ENCODE measurements at regions not wholly inside any gene's neighbourhood (a gene's known extent, or its start where the extent isn't known, plus 50 kb on each side); places are given as distances from the start of the nearest gene placed in this dataset.

DNA sequence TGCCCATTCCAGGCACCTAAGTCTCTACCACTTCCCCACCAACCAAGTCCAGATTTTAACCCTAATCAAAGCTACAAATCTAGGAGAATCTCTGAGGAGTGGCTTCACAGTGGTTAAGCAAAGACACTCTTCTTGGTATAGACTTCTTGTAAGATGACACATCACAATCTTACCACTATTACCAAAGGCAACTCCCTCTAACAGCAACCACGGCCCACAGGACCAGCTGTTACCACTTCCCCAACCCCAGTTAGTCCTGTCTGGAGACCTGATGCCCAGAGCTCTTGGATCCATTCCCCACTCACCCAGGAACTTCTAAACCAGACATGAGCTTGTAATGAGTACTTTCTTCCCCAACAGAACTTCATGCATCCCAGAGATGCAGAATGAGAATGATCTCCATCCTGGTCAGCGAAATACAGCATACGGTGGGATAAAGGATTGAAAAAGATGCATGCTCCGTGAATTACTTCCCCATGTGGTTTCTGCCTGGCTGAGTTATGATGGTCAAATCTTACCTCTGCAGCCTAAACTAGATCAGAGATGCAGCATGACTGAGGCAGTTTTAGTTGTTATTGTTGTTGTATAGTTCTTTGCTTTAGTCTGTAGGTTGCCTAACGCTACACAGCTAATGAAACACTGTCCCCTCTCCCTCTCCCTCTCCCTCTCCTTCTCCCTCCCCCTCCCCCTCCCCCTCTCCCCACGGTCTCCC is 87.7 kb upstream of the FOXN3 start:
- ChIA-PET POLR2A (interaction anchor here (0.8 kb wide), 1 partner anchor 74 kb away, joined by 3 read pairs; no protein-coding TSS in a partner anchor), CTCF (no interaction called here)
- intact Hi-C loops (cut with micrococcal nuclease) = loop anchor here (5.0 kb wide), 1 partner anchor 113 kb away; no protein-coding TSS in a partner anchor
- no peaks in the 10 kb centered on the region for H3K27me3 Mint-ChIP-seq (ENCODE audit: insufficient read depth, unreplicated experiment)
- no peak for DNase-seq (ENCODE audit: unreplicated experiment)
- peaks cover 27% of the 10 kb centered on the region for H3K4me1 Mint-ChIP-seq (ENCODE audit: insufficient read depth, unreplicated experiment)
- BruUV-seq (replicated peaks) = no TSS peak
- no peaks in the 10 kb centered on the region for H3K9me3 Mint-ChIP-seq (ENCODE audit: unreplicated experiment)
- peak overlapping the region; percentile 75 for H3K27ac Mint-ChIP-seq (ENCODE audit: low read depth, unreplicated experiment)
- H3K36me3 Mint-ChIP-seq (ENCODE audit: insufficient read depth, unreplicated experiment) = no peaks in the 10 kb centered on the region
- H3K4me3 Mint-ChIP-seq (ENCODE audit: unreplicated experiment) = no peak overlapping the region
- TF ChIP-seq, protein P1, sequence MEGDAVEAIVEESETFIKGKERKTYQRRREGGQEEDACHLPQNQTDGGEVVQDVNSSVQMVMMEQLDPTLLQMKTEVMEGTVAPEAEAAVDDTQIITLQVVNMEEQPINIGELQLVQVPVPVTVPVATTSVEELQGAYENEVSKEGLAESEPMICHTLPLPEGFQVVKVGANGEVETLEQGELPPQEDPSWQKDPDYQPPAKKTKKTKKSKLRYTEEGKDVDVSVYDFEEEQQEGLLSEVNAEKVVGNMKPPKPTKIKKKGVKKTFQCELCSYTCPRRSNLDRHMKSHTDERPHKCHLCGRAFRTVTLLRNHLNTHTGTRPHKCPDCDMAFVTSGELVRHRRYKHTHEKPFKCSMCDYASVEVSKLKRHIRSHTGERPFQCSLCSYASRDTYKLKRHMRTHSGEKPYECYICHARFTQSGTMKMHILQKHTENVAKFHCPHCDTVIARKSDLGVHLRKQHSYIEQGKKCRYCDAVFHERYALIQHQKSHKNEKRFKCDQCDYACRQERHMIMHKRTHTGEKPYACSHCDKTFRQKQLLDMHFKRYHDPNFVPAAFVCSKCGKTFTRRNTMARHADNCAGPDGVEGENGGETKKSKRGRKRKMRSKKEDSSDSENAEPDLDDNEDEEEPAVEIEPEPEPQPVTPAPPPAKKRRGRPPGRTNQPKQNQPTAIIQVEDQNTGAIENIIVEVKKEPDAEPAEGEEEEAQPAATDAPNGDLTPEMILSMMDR (IDR thresholded peaks at IDR 0.05; ENCODE audit: unreplicated experiment) = no peak

DNA sequence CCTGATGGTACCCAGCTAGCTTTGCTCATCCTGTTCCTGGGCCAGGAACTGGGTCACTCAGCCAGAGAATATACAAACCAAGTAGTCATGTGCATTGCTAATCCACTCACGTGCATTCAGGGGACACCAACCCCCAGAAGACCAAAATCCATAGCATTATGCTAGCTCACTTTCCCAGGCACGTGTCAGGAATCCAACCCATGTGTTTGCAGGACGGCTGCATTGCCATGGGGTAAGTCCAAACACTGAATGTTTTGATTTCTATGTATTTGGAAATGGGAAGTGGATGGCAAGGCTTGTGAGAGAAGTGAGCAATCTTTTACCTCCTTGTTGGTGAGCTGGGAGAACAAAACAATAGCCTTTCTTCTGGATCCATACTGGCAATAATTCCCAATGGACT is 87.1 kb upstream of the FOXN3 start:
- Mint-ChIP-seq H3K4me3 (ENCODE audit: unreplicated experiment) (no peak overlapping the region), H3K27ac (ENCODE audit: low read depth, unreplicated experiment) (no peak overlapping the region), H3K4me1 (ENCODE audit: insufficient read depth, unreplicated experiment) (peaks cover 25% of the 10 kb centered on the region), H3K9me3 (ENCODE audit: unreplicated experiment) (no peaks in the 10 kb centered on the region), H3K27me3 (ENCODE audit: insufficient read depth, unreplicated experiment) (no peaks in the 10 kb centered on the region), H3K36me3 (ENCODE audit: insufficient read depth, unreplicated experiment) (no peaks in the 10 kb centered on the region)
- TF ChIP-seq, protein P1 (IDR thresholded peaks at IDR 0.05; ENCODE audit: unreplicated experiment) = no peak
- BruUV-seq (replicated peaks) = no TSS peak
- ChIA-PET CTCF (interaction anchor here (0.9 kb wide), 1 partner anchor 10 kb away, joined by 3 read pairs; no protein-coding TSS in a partner anchor), POLR2A (interaction anchor here (0.8 kb wide), 1 partner anchor 73 kb away, joined by 3 read pairs; no protein-coding TSS in a partner anchor)
- DNase-seq (ENCODE audit: unreplicated experiment) = no peak
- intact Hi-C loops (cut with micrococcal nuclease) = no loop called here

DNA sequence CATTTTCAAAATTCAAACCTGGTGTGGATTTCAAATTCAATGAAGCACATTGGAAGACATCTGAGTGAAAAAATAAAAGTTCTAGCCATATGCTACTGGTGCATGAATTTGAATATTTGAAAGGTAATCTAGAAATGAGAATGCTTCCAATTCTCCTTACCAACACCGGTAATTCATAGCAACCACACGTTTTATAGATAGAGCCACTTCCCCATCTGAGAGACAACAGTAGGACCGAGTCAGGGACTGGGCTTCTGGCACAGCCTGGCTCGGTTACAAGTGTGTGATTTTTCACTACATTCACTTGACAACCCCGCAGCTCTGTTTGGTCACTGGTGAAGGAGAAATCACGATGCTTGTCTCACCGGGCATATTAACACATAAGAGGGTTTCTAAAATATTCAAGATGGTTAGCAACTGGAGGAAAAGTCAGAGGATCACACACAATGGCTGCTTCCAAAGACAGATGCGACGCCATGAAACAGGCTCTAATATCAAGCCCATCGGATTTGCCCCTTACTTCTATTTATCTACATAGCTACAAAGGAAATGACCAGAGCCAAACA is 86.5 kb upstream of the FOXN3 start:
- Mint-ChIP-seq H3K27ac (ENCODE audit: low read depth, unreplicated experiment) (no peak overlapping the region), H3K27me3 (ENCODE audit: insufficient read depth, unreplicated experiment) (no peaks in the 10 kb centered on the region), H3K4me3 (ENCODE audit: unreplicated experiment) (no peak overlapping the region), H3K4me1 (ENCODE audit: insufficient read depth, unreplicated experiment) (peaks cover 21% of the 10 kb centered on the region), H3K36me3 (ENCODE audit: insufficient read depth, unreplicated experiment) (no peaks in the 10 kb centered on the region), H3K9me3 (ENCODE audit: unreplicated experiment) (no peaks in the 10 kb centered on the region)
- POLR2A ChIA-PET = interaction anchor here (0.8 kb wide), 1 partner anchor 13 kb away, joined by 3 read pairs; no protein-coding TSS in a partner anchor
- TF ChIP-seq, protein P1 (IDR thresholded peaks at IDR 0.05; ENCODE audit: unreplicated experiment) = no peak
- no TSS peak for BruUV-seq (replicated peaks)
- intact Hi-C loops (cut with micrococcal nuclease) = no loop called here
- no peak for DNase-seq (ENCODE audit: unreplicated experiment)
- CTCF ChIA-PET = interaction anchor here (0.9 kb wide), 1 partner anchor 10 kb away, joined by 3 read pairs; no protein-coding TSS in a partner anchor

DNA sequence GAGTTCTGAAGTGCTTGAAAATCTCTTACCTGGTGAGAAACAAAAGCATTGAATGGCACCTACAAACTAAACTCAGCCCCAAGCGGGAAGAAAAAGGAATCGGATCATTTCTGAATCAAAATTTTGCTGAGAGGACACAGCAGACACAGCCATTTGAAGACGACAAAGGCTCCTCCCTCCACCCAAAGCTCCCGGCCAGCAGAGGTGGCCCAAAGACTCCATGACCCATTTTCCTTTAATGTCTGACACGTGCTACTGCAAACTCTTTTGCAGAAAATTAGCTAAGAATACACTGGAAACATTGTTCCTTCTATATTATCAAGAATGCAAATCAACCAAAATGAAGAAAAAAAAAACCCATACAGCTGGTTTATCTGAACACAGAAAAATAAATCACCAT is 85.9 kb upstream of the FOXN3 start:
- Mint-ChIP-seq H3K27ac (ENCODE audit: low read depth, unreplicated experiment) (no peak overlapping the region), H3K27me3 (ENCODE audit: insufficient read depth, unreplicated experiment) (no peaks in the 10 kb centered on the region), H3K4me3 (ENCODE audit: unreplicated experiment) (no peak overlapping the region), H3K9me3 (ENCODE audit: unreplicated experiment) (no peaks in the 10 kb centered on the region), H3K4me1 (ENCODE audit: insufficient read depth, unreplicated experiment) (peaks cover 16% of the 10 kb centered on the region), H3K36me3 (ENCODE audit: insufficient read depth, unreplicated experiment) (no peaks in the 10 kb centered on the region)
- BruUV-seq (replicated peaks) = no TSS peak
- intact Hi-C loops (cut with micrococcal nuclease) = no loop called here
- POLR2A ChIA-PET = interaction anchor here (0.8 kb wide), 1 partner anchor 13 kb away, joined by 3 read pairs; no protein-coding TSS in a partner anchor
- TF ChIP-seq, protein P1 (IDR thresholded peaks at IDR 0.05; ENCODE audit: unreplicated experiment) = no peak
- DNase-seq (ENCODE audit: unreplicated experiment) = no peak
- CTCF ChIA-PET = interaction anchor here (0.6 to 0.9 kb wide), 2 partner anchors 9 to 245 kb away, joined by 3 read pairs; no protein-coding TSS in a partner anchor
